ENCODE measurements at regions not wholly inside any gene's neighbourhood (a gene's known extent, or its start where the extent isn't known, plus 50 kb on each side); places are given as distances from the start of the nearest gene placed in this dataset.

GRCh38 chr4:188289531-188290125 lies 150.4 kb downstream of the TRIML1 start:
- TF ChIP-seq CTCF (IDR thresholded peaks at IDR 0.05) (no peak), POLR2A (IDR thresholded peaks at IDR 0.05) (no peak), POLR2AphosphoS5 (IDR thresholded peaks at IDR 0.05; ENCODE audit: insufficient read depth in 1 of 2, low read depth in 1 of 2) (no peak)
